ENCODE measurements at regions not wholly inside any gene's neighbourhood (a gene's known extent, or its start where the extent isn't known, plus 50 kb on each side); places are given as distances from the start of the nearest gene placed in this dataset.

DNA sequence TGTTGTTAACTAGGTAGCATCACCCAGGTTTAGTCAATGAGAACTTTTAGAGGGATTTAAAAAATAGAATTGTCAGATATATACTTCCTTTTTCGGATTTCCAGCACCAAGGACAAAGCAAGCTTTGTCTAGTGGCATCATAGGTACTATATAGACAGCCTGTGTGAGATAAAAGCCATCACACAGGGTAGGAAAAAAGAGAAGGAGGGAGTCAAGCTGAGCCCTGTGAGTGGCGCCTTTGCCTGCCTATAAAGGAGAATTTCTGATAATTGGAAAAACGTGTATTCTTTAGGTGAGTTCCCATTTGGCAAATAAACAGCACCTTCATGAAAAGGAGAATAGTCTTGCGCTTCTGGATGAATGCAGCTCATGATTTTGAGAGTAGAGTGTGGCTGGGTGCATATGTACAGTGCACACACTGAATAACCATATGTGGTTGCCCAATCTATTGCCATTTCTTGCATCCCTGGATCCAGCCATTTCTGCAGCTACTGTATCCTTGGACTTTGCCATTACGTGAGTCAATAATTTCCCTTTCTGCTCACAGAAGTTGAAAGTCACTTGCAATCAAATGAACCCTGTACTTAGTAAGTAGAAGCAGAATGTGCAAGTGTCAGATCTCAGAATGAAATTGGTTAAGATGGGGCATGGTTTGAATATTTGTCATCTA, 559.9 kb upstream of the MEX3C start:
- H3K79me2 ChIP-seq (ENCODE audit: low read depth) = no peaks in the 10 kb centered on the region
- no peak overlapping the region for H3K9ac ChIP-seq
- Mint-ChIP-seq H3K4me1 (peaks cover 37% of the 10 kb centered on the region), H3K9me3 (no peaks in the 10 kb centered on the region), H3K4me3 (no peak overlapping the region), H3K36me3 (no peaks in the 10 kb centered on the region), H3K27me3 (ENCODE audit: insufficient read depth, low read depth) (no peaks in the 10 kb centered on the region), H3K27ac (no peak overlapping the region)
- no peak for DNase-seq (ENCODE audit: low spot score)
- no peak overlapping the region for H3K4me2 ChIP-seq
- no peaks in the 10 kb centered on the region for H4K20me1 ChIP-seq (ENCODE audit: low read depth)
- H3K27me3 ChIP-seq = no peaks in the 10 kb centered on the region
- TF ChIP-seq EZH2phosphoT487 (IDR thresholded peaks at IDR 0.05) (no peak), EZH2 (IDR thresholded peaks at IDR 0.05) (no peak)
- no peaks in the 10 kb centered on the region for H3K9me3 ChIP-seq (ENCODE audit: low read depth)
- H3F3A ChIP-seq (ENCODE audit: low read depth) = no peaks in the 10 kb centered on the region
- H3K36me3 ChIP-seq = no peaks in the 10 kb centered on the region
- H3K4me3 ChIP-seq = no peak overlapping the region
- no peaks in the 10 kb centered on the region for H3K4me1 ChIP-seq
- H3K27ac ChIP-seq = no peak overlapping the region
- no peak overlapping the region for H2AFZ ChIP-seq (replicated peaks)

- H3K36me3 Mint-ChIP-seq = no peaks in the 10 kb centered on the region
- no peaks in the 10 kb centered on the region for H3K9me3 Mint-ChIP-seq
- no peak for DNase-seq (ENCODE audit: low spot score)
- H3K4me3 Mint-ChIP-seq = no peak overlapping the region
- no peaks in the 10 kb centered on the region for H3K36me3 ChIP-seq
- no peaks in the 10 kb centered on the region for H3K4me1 ChIP-seq
- no peak overlapping the region for H3K27ac Mint-ChIP-seq
- no peak overlapping the region for H3K4me2 ChIP-seq
- no peak overlapping the region for H3K4me3 ChIP-seq
- H3F3A ChIP-seq (ENCODE audit: low read depth) = no peaks in the 10 kb centered on the region
- H3K27me3 ChIP-seq = no peaks in the 10 kb centered on the region
- peaks cover under 1% of the 10 kb centered on the region for H3K4me1 Mint-ChIP-seq
- H3K27me3 Mint-ChIP-seq (ENCODE audit: insufficient read depth, low read depth) = peaks cover 4% of the 10 kb centered on the region
- H3K9me3 ChIP-seq (ENCODE audit: low read depth) = no peaks in the 10 kb centered on the region
- H4K20me1 ChIP-seq (ENCODE audit: low read depth) = no peaks in the 10 kb centered on the region
- no peak for TF ChIP-seq EZH2phosphoT487 (IDR thresholded peaks at IDR 0.05)
- no peak for TF ChIP-seq EZH2 (IDR thresholded peaks at IDR 0.05)
- no peak overlapping the region for H3K9ac ChIP-seq
- no peak overlapping the region for H3K27ac ChIP-seq
- H2AFZ ChIP-seq (replicated peaks) = no peak overlapping the region
- no peaks in the 10 kb centered on the region for H3K79me2 ChIP-seq (ENCODE audit: low read depth)
Observed at GRCh38 chr18:51762373-51762772, 564.9 kb upstream of the MEX3C start.

GRCh38 chr18:51765606-51766360, 568.3 kb upstream of the MEX3C start:
- H2AFZ ChIP-seq (replicated peaks) = no peak overlapping the region
- no peaks in the 10 kb centered on the region for H3K36me3 ChIP-seq
- Mint-ChIP-seq H3K27me3 (ENCODE audit: insufficient read depth, low read depth) (peaks cover 4% of the 10 kb centered on the region), H3K4me3 (no peak overlapping the region), H3K36me3 (no peaks in the 10 kb centered on the region), H3K4me1 (no peaks in the 10 kb centered on the region), H3K27ac (no peak overlapping the region), H3K9me3 (no peaks in the 10 kb centered on the region)
- TF ChIP-seq CTCF (IDR thresholded peaks at IDR 0.05) = no peak
- TF ChIP-seq EZH2 (IDR thresholded peaks at IDR 0.05) = no peak
- no peak for TF ChIP-seq EZH2phosphoT487 (IDR thresholded peaks at IDR 0.05)
- H3K9ac ChIP-seq = no peak overlapping the region
- DNase-seq (ENCODE audit: low spot score) = no peak
- H3K27ac ChIP-seq = no peak overlapping the region
- H3K9me3 ChIP-seq (ENCODE audit: low read depth) = no peaks in the 10 kb centered on the region
- H3K4me1 ChIP-seq = no peaks in the 10 kb centered on the region
- H3F3A ChIP-seq (ENCODE audit: low read depth) = no peaks in the 10 kb centered on the region
- no peak overlapping the region for H3K4me3 ChIP-seq
- no peaks in the 10 kb centered on the region for H4K20me1 ChIP-seq (ENCODE audit: low read depth)
- no peaks in the 10 kb centered on the region for H3K79me2 ChIP-seq (ENCODE audit: low read depth)
- no peak overlapping the region for H3K4me2 ChIP-seq
- H3K27me3 ChIP-seq = no peaks in the 10 kb centered on the region

- Histone ChIP-seq H3F3A (ENCODE audit: low read depth) (no peaks in the 10 kb centered on the region), H3K9me3 (ENCODE audit: low read depth) (no peaks in the 10 kb centered on the region), H3K27me3 (no peaks in the 10 kb centered on the region), H3K79me2 (ENCODE audit: low read depth) (no peaks in the 10 kb centered on the region), H3K27ac (no peak overlapping the region), H3K9ac (no peak overlapping the region), H3K4me3 (no peak overlapping the region), H4K20me1 (ENCODE audit: low read depth) (no peaks in the 10 kb centered on the region), H3K36me3 (no peaks in the 10 kb centered on the region), H2AFZ (replicated peaks) (no peak overlapping the region), H3K4me1 (no peaks in the 10 kb centered on the region), H3K4me2 (no peak overlapping the region)
- Mint-ChIP-seq H3K36me3 (no peaks in the 10 kb centered on the region), H3K9me3 (no peaks in the 10 kb centered on the region), H3K27me3 (ENCODE audit: insufficient read depth, low read depth) (peaks cover 4% of the 10 kb centered on the region), H3K4me3 (no peak overlapping the region), H3K27ac (no peak overlapping the region), H3K4me1 (no peaks in the 10 kb centered on the region)
- TF ChIP-seq CTCF (IDR thresholded peaks at IDR 0.05) = no peak
- TF ChIP-seq EZH2 (IDR thresholded peaks at IDR 0.05) = no peak
- no peak for TF ChIP-seq EZH2phosphoT487 (IDR thresholded peaks at IDR 0.05)
- no peak for DNase-seq (ENCODE audit: low spot score)
Observed at GRCh38 chr18:51767293-51767692, 569.8 kb upstream of the MEX3C start.

All from neural progenitor cell (in vitro differentiated cells).